Ascending aorta (tissue), 2 donors: ENCODE measurements at regions not wholly inside any gene's neighbourhood (a gene's known extent, or its start where the extent isn't known, plus 50 kb on each side); places are given as distances from the start of the nearest gene placed in this dataset.

Experiments used
- DNase-seq, 2 donors: peaks; one replicate each; pipeline ENCODE4 v3.0.0-alpha.2; 2019; ENCODE audit warnings: low spot score in 2 of 2
- H3K27ac ChIP-seq, 2 donors: fragments of 200-600 bp; sonication (generic); one replicate each; pipeline ENCODE4 v1.5.1; 2016 to 2017; ENCODE audit warnings: mild to moderate bottlenecking in 1 of 2
- H3K27me3 ChIP-seq: fragments of 200-600 bp; sonication (generic); one replicate; pipeline ENCODE4 v1.5.1; 2017
- H3K36me3 ChIP-seq, 2 donors: fragments of 200-600 bp; sonication (generic); one replicate each; pipeline ENCODE4 v1.5.1; 2016
- H3K4me1 ChIP-seq, 2 donors: fragments of 200-600 bp; sonication (generic); one replicate each; pipeline ENCODE4 v1.5.1; 2016 to 2017; ENCODE audit warnings: mild to moderate bottlenecking in 1 of 2
- H3K4me3 ChIP-seq, 2 donors: fragments of 200-600 bp; sonication (generic); one replicate each; pipeline ENCODE4 v1.5.1; 2016 to 2017; ENCODE audit warnings: mild to moderate bottlenecking in 1 of 2
- H3K9me3 ChIP-seq, 2 donors: fragments of 200-600 bp; sonication (generic); one replicate each; pipeline ENCODE4 v1.5.1; 2016
- intact Hi-C: fragments of 100-400 bp; cut with DNase I; formaldehyde crosslinking; loops from one replicate; pipeline ENCODE4 v1.15.1; 2023
- TF ChIP-seq, protein P1 (sequence below), 3 experiments: fragments of 200-600 bp in 2 of 3; fragments of 450-650 bp in 1 of 3; sonication (generic) in 2 of 3; IDR thresholded peaks; one replicate each; pipeline ENCODE4 v1.5.1; 2016 to 2019; ENCODE audit warnings: antibody characterized with exemption in 3 of 3, mild to moderate bottlenecking in 1 of 3, moderate library complexity in 1 of 3

DNA sequence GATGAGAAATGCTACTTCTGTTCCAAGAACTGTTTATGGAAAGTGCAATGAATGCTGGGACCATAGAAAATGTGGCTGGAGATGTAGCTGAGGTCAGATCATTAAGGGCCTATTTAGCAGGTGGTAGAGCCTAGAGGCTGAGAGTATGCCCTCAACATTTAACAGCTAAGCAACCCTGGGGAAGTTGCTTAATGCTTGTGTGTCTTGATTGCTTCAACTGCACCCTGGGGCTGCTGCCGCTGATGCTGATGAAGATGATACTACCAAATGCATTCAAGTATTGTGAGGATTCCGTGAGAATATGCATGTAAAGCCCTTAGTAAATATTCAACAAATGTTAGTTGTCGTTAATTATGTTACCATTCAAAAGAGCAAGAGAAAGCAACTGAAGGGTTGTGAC, 273.2 kb downstream of the BCL11A start:
- TF ChIP-seq, protein P1, sequence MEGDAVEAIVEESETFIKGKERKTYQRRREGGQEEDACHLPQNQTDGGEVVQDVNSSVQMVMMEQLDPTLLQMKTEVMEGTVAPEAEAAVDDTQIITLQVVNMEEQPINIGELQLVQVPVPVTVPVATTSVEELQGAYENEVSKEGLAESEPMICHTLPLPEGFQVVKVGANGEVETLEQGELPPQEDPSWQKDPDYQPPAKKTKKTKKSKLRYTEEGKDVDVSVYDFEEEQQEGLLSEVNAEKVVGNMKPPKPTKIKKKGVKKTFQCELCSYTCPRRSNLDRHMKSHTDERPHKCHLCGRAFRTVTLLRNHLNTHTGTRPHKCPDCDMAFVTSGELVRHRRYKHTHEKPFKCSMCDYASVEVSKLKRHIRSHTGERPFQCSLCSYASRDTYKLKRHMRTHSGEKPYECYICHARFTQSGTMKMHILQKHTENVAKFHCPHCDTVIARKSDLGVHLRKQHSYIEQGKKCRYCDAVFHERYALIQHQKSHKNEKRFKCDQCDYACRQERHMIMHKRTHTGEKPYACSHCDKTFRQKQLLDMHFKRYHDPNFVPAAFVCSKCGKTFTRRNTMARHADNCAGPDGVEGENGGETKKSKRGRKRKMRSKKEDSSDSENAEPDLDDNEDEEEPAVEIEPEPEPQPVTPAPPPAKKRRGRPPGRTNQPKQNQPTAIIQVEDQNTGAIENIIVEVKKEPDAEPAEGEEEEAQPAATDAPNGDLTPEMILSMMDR (IDR thresholded peaks at IDR 0.05): no peak
- H3K9me3 ChIP-seq: no peaks in the 10 kb centered on the region
- no peak overlapping the region for H3K4me3 ChIP-seq
- no peaks in the 10 kb centered on the region for H3K4me1 ChIP-seq
- no peaks in the 10 kb centered on the region for H3K27me3 ChIP-seq
- no peaks in the 10 kb centered on the region for H3K36me3 ChIP-seq
- no peak overlapping the region for H3K27ac ChIP-seq
- intact Hi-C loops: no loop called here
- no peak for DNase-seq

DNA sequence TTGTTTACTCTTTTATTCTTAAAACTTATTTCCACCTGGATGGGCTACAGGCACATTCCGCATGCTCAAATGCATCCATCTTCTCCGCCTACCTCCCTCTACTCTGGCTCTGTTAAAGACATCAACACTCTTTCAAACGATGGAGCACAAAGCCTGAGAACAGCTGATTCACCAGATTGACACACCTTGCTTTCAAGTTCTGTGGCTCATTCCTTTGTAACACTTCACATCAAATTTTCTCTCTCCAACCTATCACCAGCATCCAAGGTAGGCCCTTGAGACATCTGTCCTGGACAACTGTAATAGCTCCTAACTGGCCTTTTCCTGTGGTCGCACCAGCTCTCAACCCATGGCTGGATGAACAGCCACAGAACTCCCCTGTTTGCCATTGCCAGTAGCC, 274.5 kb downstream of the BCL11A start:
- intact Hi-C loops: no loop called here
- TF ChIP-seq, protein P1 (IDR thresholded peaks at IDR 0.05): no peak
- Histone ChIP-seq H3K9me3 (peaks cover 0 to 6% of the 10 kb centered on the region in 2 donors), H3K27me3 (no peaks in the 10 kb centered on the region), H3K36me3 (no peaks in the 10 kb centered on the region), H3K4me1 (no peaks in the 10 kb centered on the region), H3K27ac (no peak overlapping the region), H3K4me3 (no peak overlapping the region)
- DNase-seq: no peak

DNA sequence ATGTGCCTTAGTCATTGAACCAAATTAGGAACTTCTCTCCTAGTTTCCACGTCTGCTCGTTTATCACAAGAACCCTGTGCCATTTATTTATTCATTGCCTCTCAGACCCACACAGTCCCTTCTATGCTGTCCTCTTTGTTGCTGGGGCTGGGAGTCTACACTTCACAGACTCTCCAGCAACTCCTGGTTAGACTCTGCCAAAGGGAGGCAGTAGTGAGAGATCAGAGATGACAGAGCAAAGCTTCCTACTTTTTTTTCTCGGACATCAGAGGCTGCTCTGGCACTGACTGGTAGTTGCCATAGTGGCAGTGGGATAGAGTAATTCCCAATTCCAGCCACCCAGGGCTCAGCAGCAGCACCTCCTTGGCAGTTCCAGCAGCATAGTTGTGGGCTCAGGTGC, 277.5 kb downstream of the BCL11A start:
- Histone ChIP-seq H3K4me1 (no peaks in the 10 kb centered on the region), H3K4me3 (no peak overlapping the region), H3K9me3 (peaks cover 0 to 6% of the 10 kb centered on the region in 2 donors), H3K27me3 (no peaks in the 10 kb centered on the region), H3K27ac (no peak overlapping the region), H3K36me3 (no peaks in the 10 kb centered on the region)
- DNase-seq: no peak
- intact Hi-C loops: no loop called here
- TF ChIP-seq, protein P1 (IDR thresholded peaks at IDR 0.05): no peak

DNA sequence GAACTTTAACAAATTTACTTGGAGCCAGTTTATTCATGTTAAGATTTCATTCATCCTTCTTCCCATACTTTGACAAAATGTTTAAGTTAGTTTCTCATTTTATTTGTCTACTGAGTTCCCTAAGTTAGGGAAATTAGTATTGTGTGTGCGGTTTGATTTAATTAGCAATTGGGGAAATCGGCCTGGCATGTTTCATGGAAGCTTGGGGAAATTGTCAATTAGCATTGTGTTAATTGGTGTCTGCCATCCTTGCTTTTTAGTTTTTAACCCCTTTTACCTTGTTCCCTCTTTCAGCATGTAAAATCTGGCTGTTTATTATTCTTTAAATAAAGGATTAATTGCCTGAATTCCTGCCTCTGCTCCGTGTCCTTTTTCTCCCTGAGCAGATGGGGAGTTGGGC, 279.6 kb downstream of the BCL11A start:
- H3K4me1 ChIP-seq: no peaks in the 10 kb centered on the region
- DNase-seq: no peak
- peaks cover 0 to 6% of the 10 kb centered on the region in 2 donors for H3K9me3 ChIP-seq
- TF ChIP-seq, protein P1 (IDR thresholded peaks at IDR 0.05): no peak
- no peak overlapping the region for H3K4me3 ChIP-seq
- no peak overlapping the region for H3K27ac ChIP-seq
- H3K27me3 ChIP-seq: no peaks in the 10 kb centered on the region
- intact Hi-C loops: no loop called here
- no peaks in the 10 kb centered on the region for H3K36me3 ChIP-seq

DNA sequence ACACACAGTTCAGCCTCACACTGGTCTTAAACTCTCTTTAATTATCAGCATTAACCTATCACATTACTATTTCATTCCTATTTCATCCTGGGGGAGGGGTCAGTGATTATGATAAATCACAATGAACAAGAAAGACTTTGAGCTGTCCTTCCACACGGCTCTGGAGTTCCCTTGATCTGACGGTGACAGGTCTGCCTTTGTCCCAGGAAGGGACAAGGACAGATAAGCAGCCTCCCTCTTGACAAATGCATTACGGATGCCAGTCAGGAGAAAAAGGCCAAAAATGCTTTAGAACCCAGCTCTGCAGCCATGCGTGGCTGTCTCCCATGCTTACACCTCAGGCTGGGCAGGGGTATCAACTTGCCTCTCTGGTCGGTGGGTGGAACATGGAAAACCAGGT, 281.7 kb downstream of the BCL11A start:
- intact Hi-C loops: no loop called here
- TF ChIP-seq, protein P1 (IDR thresholded peaks at IDR 0.05): no peak
- no peaks in the 10 kb centered on the region for H3K36me3 ChIP-seq
- H3K4me1 ChIP-seq: no peaks in the 10 kb centered on the region
- no peak overlapping the region for H3K4me3 ChIP-seq
- no peak overlapping the region for H3K27ac ChIP-seq
- H3K9me3 ChIP-seq: peaks cover 0 to 6% of the 10 kb centered on the region in 2 donors
- no peaks in the 10 kb centered on the region for H3K27me3 ChIP-seq
- no peak for DNase-seq

DNA sequence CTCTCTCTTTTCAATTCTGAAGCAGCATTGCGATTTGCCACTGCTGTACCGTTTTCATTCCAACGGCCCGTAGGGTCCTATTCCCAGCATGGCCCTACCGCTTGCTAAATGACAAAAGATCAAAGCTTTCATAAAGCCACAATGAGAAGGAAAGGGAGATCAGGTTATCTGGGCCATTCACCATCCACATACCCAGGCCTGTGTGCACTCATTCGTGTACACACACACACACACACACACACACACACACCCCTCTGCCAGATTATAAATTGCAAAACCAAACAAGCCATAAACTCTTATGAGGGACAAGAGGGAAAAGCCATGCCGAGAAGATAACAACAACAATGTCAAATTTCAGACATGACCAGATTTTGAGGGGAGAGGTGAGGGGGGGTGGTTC, 282.3 kb downstream of the BCL11A start:
- no peak for DNase-seq
- no peaks in the 10 kb centered on the region for H3K4me1 ChIP-seq
- no peaks in the 10 kb centered on the region for H3K36me3 ChIP-seq
- H3K27me3 ChIP-seq: no peaks in the 10 kb centered on the region
- H3K9me3 ChIP-seq: peaks cover 0 to 6% of the 10 kb centered on the region in 2 donors
- TF ChIP-seq, protein P1 (IDR thresholded peaks at IDR 0.05): no peak
- no peak overlapping the region for H3K27ac ChIP-seq
- intact Hi-C loops: no loop called here
- H3K4me3 ChIP-seq: no peak overlapping the region
